ENCODE measurements at regions not wholly inside any gene's neighbourhood (a gene's known extent, or its start where the extent isn't known, plus 50 kb on each side); places are given as distances from the start of the nearest gene placed in this dataset.

DNA sequence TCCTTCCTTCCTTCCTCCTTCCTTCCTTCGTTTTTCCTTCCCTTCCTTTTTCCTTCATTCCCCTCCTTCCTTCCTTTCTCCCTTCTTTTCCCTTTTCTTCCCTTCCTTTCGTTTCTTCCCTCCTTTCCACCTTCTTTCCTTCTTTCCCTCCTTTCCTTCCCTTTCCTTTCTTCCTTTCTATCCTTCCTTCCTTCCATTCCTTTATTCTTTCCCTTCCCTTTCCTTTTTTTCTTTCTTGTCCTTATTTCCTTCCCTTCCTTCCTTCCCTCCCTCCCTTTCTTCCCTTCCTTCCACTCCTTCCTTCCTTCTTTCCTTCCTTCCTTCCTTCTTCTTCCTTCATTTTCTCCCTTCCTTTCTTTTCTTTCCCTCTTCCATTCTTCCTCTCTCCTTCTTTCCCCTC lies 394.6 kb downstream of the GABRB3 start:
- H3K27me3 ChIP-seq (ENCODE audit: insufficient read depth, low read depth, low read length), result no peaks in the 10 kb centered on the region
- H3K9me2 ChIP-seq (ENCODE audit: insufficient read depth, low read length), result no peaks in the 10 kb centered on the region
- no peaks in the 10 kb centered on the region for H3F3A ChIP-seq (ENCODE audit: insufficient read depth, low read length, poor library complexity, severe bottlenecking)
- TF ChIP-seq RAD21 (conservative IDR thresholded peaks at IDR 0.05), result no peak
- no peak for TF ChIP-seq SMC3 (conservative IDR thresholded peaks at IDR 0.05; ENCODE audit: poor library complexity)
- TF ChIP-seq, protein P1, sequence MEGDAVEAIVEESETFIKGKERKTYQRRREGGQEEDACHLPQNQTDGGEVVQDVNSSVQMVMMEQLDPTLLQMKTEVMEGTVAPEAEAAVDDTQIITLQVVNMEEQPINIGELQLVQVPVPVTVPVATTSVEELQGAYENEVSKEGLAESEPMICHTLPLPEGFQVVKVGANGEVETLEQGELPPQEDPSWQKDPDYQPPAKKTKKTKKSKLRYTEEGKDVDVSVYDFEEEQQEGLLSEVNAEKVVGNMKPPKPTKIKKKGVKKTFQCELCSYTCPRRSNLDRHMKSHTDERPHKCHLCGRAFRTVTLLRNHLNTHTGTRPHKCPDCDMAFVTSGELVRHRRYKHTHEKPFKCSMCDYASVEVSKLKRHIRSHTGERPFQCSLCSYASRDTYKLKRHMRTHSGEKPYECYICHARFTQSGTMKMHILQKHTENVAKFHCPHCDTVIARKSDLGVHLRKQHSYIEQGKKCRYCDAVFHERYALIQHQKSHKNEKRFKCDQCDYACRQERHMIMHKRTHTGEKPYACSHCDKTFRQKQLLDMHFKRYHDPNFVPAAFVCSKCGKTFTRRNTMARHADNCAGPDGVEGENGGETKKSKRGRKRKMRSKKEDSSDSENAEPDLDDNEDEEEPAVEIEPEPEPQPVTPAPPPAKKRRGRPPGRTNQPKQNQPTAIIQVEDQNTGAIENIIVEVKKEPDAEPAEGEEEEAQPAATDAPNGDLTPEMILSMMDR (IDR thresholded peaks at IDR 0.05; ENCODE audit: poor library complexity, severe bottlenecking), result no peak
- no peak for TF ChIP-seq TAF1 (IDR thresholded peaks at IDR 0.05; ENCODE audit: low read depth)
- no peak for TF ChIP-seq EP300 (conservative IDR thresholded peaks at IDR 0.05; ENCODE audit: poor library complexity, severe bottlenecking)
- no peak for TF ChIP-seq EZH2 (IDR thresholded peaks at IDR 0.05; ENCODE audit: borderline replicate concordance, insufficient read depth, low read length, poor library complexity, severe bottlenecking)
- TF ChIP-seq, protein P2, sequence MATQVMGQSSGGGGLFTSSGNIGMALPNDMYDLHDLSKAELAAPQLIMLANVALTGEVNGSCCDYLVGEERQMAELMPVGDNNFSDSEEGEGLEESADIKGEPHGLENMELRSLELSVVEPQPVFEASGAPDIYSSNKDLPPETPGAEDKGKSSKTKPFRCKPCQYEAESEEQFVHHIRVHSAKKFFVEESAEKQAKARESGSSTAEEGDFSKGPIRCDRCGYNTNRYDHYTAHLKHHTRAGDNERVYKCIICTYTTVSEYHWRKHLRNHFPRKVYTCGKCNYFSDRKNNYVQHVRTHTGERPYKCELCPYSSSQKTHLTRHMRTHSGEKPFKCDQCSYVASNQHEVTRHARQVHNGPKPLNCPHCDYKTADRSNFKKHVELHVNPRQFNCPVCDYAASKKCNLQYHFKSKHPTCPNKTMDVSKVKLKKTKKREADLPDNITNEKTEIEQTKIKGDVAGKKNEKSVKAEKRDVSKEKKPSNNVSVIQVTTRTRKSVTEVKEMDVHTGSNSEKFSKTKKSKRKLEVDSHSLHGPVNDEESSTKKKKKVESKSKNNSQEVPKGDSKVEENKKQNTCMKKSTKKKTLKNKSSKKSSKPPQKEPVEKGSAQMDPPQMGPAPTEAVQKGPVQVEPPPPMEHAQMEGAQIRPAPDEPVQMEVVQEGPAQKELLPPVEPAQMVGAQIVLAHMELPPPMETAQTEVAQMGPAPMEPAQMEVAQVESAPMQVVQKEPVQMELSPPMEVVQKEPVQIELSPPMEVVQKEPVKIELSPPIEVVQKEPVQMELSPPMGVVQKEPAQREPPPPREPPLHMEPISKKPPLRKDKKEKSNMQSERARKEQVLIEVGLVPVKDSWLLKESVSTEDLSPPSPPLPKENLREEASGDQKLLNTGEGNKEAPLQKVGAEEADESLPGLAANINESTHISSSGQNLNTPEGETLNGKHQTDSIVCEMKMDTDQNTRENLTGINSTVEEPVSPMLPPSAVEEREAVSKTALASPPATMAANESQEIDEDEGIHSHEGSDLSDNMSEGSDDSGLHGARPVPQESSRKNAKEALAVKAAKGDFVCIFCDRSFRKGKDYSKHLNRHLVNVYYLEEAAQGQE (IDR thresholded peaks at IDR 0.05; ENCODE audit: borderline replicate concordance), result no peak
- no peak for TF ChIP-seq MXI1 (conservative IDR thresholded peaks at IDR 0.05; ENCODE audit: poor library complexity, severe bottlenecking)
- TF ChIP-seq POLR2AphosphoS5 (IDR thresholded peaks at IDR 0.05), result no peak
- no peak overlapping the region for H3K4me3 ChIP-seq (ENCODE audit: low read length)
- no peaks in the 10 kb centered on the region for H3K36me3 ChIP-seq (ENCODE audit: insufficient read depth, low read length)
- no peak overlapping the region for H3K4me2 ChIP-seq (ENCODE audit: low read length)
- no peak overlapping the region for H3K27ac ChIP-seq (ENCODE audit: low read length)
- H2AFZ ChIP-seq (ENCODE audit: low read depth, low read length), result no peak overlapping the region
- no peaks in the 10 kb centered on the region for H3K79me2 ChIP-seq (replicated peaks; ENCODE audit: insufficient read depth, low read length)
- H4K20me1 ChIP-seq (ENCODE audit: insufficient read depth), result no peaks in the 10 kb centered on the region
- no peak overlapping the region for H3K9ac ChIP-seq (ENCODE audit: low read length)
- no peaks in the 10 kb centered on the region for H3K9me3 ChIP-seq (ENCODE audit: low read length)

DNA sequence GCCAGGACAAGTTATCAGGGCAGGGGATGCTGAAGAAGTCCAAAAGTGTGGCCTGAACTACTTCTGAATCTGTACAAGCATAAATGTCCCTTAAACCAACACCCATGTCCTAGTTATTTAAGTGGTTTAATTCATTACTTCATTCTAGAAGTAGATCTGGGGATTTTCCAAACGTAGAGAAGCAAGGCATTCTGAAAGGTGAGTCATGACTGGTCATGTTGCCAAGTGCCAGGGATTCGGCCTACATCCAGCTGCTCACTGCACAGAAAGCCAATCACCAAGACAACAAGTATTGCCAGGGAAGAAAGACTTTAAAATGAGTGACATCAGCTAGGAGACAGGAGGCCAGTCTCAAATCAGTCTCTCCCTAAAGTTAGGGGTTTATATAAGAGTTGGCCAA lies 396.6 kb downstream of the GABRB3 start:
- Histone ChIP-seq H3K9me2 (ENCODE audit: insufficient read depth, low read length) (no peaks in the 10 kb centered on the region), H3K79me2 (replicated peaks; ENCODE audit: insufficient read depth, low read length) (no peaks in the 10 kb centered on the region), H3K4me3 (ENCODE audit: low read length) (no peak overlapping the region), H4K20me1 (ENCODE audit: insufficient read depth) (no peaks in the 10 kb centered on the region), H3K9ac (ENCODE audit: low read length) (no peak overlapping the region), H3K36me3 (ENCODE audit: insufficient read depth, low read length) (no peaks in the 10 kb centered on the region), H3K27ac (ENCODE audit: low read length) (no peak overlapping the region), H3K27me3 (ENCODE audit: insufficient read depth, low read depth, low read length) (no peaks in the 10 kb centered on the region), H3K4me2 (ENCODE audit: low read length) (no peak overlapping the region), H3F3A (ENCODE audit: insufficient read depth, low read length, poor library complexity, severe bottlenecking) (no peaks in the 10 kb centered on the region), H2AFZ (ENCODE audit: low read depth, low read length) (no peak overlapping the region), H3K9me3 (ENCODE audit: low read length) (no peaks in the 10 kb centered on the region)
- no peak for TF ChIP-seq SMC3 (conservative IDR thresholded peaks at IDR 0.05; ENCODE audit: poor library complexity)
- TF ChIP-seq EZH2 (IDR thresholded peaks at IDR 0.05; ENCODE audit: borderline replicate concordance, insufficient read depth, low read length, poor library complexity, severe bottlenecking), result no peak
- TF ChIP-seq, protein P2 (IDR thresholded peaks at IDR 0.05; ENCODE audit: borderline replicate concordance), result no peak
- TF ChIP-seq, protein P1 (IDR thresholded peaks at IDR 0.05; ENCODE audit: poor library complexity, severe bottlenecking), result no peak
- TF ChIP-seq TAF1 (IDR thresholded peaks at IDR 0.05; ENCODE audit: low read depth), result no peak
- no peak for TF ChIP-seq POLR2AphosphoS5 (IDR thresholded peaks at IDR 0.05)
- TF ChIP-seq EP300 (conservative IDR thresholded peaks at IDR 0.05; ENCODE audit: poor library complexity, severe bottlenecking), result no peak
- TF ChIP-seq RAD21 (conservative IDR thresholded peaks at IDR 0.05), result no peak
- no peak for TF ChIP-seq MXI1 (conservative IDR thresholded peaks at IDR 0.05; ENCODE audit: poor library complexity, severe bottlenecking)

Measured in neural cell (in vitro differentiated cells).